ENCODE measurements at regions not wholly inside any gene's neighbourhood (a gene's known extent, or its start where the extent isn't known, plus 50 kb on each side); places are given as distances from the start of the nearest gene placed in this dataset.

DNA sequence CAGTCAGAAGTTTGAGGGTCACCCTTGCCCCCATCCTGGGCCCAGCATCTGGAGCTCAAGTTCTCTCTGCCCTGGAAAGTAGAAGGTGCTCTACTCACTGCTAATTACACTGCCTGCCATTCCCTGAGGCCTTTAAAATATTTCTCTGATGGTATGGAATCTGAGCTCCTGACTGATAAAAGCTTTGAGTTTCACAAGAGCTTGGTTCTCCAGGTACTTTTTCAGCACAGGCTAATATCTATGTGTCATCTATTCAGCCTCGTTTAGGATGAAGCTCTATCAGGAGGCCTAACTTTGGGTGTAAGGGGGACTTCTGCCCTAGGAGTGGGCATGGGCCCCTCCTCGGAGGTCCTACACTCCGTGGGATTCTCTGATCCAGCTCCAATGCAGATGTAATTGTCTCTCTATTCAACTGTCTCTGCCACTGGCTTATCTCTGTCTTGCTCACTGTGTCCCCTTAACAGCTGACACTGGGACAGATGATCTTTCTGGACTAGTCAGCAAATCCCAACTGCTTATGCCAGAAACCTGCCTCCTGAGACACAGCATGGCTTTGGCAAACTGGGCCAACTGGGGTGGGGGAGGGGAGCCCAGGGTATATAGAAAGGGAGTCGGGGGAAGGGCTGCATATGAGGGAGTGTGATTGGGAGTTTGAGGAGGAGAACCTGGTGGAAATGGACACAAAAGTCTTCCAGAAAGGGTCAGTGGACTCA lies 104.2 kb upstream of the GADD45A start:
- in situ Hi-C loops (cut with MboI; ENCODE audit: low sequenced_read_pairs), result no loop called here

DNA sequence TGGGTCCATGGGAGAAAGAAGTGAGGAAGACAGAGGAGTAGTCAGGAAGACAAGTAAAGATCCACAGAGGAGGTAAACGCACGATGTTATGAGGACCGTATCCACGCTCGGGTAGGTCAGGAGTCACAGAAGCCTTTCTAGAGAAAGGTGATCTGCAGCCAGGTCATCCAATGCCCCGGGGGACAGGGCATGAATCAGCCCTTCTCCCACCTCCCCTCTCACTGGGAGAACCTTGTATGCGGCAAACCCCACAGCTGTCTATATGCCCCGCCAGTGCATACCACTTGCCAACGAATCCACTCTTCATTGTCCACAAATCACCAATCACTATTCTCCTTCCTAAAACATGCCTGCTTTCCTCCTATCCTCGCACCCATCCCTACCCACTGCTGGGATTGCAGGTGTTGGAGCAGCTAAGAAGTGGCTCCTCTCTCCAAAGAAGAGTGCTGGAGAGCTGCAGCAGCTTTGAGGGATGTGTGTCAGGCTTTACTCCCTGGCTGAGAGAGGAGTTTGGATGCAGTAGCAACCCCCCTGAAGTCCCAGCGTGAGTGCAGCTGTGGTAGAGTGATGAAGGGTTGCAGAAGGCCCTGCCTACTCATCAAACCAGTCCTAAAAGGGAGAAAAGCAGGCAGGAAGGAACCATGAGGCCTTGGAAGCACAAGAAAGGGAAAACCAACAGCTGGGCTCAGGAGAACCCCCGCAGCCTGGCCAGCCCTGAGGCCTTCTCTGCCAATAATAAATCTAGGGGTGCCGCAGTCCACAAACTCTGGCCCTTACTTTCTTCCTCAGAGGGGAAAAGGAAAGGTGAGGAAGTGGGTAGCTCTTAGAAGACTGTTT lies 102.2 kb upstream of the GADD45A start:
- in situ Hi-C loops (cut with MboI; ENCODE audit: low sequenced_read_pairs), result no loop called here

DNA sequence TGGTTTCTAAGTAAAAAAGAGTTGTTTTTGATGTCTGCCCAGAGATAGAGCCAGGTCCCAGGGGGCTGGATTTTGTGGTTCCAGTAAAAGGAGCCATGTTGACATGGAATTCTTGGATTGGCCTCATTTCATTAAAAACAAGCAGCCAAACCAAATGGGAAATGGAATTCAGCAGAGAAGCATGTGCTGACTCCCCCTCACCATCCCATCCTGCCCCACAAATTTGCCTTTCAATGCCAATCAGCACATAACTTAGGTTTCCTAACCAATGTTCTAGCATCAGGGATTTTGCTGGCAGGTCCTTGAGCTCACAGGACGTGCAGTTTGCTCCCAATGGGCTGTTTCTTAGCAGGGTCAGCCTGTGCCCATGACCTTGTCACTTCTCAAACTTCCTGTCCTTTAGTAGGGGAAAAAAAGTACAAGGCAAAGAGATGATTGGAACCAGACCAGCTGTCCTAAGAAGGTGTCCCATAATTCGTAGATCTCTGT lies 101.5 kb upstream of the GADD45A start:
- in situ Hi-C loops (cut with MboI; ENCODE audit: low sequenced_read_pairs), result no loop called here

- in situ Hi-C loops (cut with MboI; ENCODE audit: low sequenced_read_pairs), result no loop called here
These were observed 100.1 kb upstream of the GADD45A start for GRCh38 chr1:67584938-67585337.

DNA sequence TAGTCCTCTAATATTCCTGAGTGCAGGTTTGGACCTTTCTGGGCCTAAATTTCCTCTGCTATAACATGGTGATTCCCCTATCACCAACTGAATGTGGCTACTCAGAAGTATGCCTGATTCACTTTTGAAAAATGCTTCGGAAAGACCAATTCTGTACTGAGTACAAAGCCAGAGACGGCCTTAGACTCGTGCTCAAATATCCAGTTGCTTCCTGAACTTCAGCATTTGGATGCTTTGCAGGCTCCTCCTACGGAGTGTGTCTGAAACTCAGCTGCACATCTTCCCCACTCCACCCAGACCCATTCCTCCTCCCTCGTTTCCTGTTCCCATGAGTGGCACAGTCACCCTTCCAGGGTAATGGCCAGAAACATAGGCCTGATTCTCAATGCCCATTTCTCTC lies 98.4 kb upstream of the GADD45A start:
- in situ Hi-C loops (cut with MboI; ENCODE audit: low sequenced_read_pairs), result no loop called here

DNA sequence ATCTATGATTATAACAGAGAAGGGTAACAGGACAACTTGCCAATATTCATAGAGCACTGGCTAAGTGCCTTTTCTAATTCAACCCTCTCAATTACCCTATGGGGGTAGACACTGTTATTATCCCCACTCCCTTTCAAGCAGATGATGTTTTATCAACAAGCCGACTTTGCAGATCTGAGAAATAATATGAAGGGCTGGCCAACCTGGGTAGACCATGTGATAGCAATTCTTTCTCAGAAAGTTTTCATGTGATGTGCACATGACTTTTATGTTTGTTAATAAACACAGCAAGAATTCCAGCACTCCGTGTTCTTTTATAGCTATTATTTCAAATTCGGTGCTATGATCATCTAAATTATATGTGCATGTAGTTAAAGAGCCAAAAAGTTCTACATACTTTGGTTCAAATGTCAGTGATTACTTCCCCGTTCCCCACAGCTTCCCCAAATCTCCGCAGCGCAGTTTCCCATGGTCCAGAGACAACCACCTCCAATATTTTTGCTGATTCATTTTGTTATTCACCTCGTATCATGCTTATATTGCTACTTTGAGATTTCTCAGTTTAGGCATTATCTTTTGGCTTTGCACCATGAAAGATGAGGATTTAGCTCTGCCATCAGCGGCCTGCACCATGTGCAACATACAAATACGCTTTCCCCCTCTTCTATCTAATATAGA lies 96.7 kb upstream of the GADD45A start:
- in situ Hi-C loops (cut with MboI; ENCODE audit: low sequenced_read_pairs), result no loop called here

- in situ Hi-C loops (cut with MboI; ENCODE audit: low sequenced_read_pairs), result no loop called here
These were observed 95.3 kb upstream of the GADD45A start for GRCh38 chr1:67589519-67590233.

DNA sequence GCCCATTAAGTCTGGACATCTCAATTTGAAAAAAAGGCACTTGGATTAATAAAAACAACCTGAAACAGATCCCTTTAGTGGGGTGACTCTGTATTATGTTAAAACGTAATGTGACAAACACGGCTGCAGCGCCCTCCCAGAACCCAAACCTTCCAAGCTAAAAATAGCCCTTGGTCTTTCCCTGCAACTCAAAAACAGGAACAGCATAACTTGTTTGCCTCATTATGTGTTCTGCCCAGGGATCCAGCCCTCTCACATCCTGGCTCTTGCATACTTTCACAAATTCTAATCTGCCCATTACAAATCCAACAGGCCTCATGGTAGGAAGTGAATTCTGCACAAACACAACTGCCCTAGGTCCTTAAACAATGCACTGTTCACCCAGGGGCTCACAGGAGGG lies 94.7 kb upstream of the GADD45A start:
- in situ Hi-C loops (cut with MboI; ENCODE audit: low sequenced_read_pairs), result no loop called here

GRCh38 chr1:67594764-67595163 lies 90.2 kb upstream of the GADD45A start:
- in situ Hi-C loops (cut with MboI; ENCODE audit: low sequenced_read_pairs), result no loop called here

DNA sequence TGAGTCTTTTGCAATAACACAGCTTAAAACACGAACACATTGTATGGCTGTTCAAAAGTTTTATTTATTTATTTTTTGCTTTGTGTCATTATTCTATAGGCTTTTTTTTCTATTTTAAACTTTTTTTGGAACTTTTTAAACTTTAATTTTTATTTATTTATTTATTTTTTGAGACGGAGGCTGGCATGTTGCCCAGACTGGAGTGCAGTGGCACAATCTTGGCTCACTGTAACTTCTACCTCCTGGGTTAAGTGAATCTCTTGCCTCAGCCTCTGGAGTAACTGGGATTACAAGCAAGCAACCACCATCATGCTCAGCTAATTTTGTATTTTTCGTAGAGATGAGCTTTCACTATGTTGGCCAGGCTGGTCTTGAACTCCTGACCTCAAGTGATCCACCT lies 88.3 kb upstream of the GADD45A start:
- in situ Hi-C loops (cut with MboI; ENCODE audit: low sequenced_read_pairs), result no loop called here

DNA sequence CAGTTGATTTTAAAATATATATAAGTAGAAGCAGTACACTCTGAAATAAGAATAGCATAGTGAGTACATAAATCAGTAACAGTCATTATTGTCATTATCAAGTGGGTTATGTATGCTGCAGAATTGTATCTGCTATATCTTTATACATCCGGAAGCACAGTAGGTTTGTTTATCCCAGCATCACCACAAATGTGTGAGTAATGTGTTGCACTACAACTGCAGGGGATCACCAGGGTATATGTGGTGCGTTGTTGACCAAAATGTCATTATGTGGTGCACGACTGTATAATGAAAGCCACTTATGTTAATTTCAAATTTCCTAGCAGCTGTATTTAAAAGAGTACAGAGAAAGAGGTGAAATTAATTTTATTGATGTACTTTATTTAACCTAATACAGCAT lies 87.7 kb upstream of the GADD45A start:
- in situ Hi-C loops (cut with MboI; ENCODE audit: low sequenced_read_pairs), result no loop called here

DNA sequence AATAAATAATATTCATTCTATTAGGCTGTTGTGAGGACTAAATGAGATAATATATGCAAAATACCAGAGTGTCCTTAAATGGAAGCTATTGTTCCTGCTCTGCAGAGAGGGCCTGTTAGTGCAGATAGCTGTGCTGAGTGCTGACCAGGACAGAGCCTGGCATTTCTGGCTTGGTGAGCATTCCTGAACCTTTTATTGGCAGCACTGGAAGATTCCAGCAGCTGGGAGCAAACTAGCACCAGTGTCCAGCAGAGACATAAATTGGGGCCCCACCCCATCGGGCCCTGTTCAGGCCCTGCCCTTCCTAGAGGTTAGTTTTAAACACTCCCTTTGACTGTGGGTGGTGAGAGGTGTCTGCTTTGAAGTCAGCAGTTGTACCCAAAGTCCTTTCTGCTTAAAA lies 85.9 kb upstream of the GADD45A start:
- in situ Hi-C loops (cut with MboI; ENCODE audit: low sequenced_read_pairs), result no loop called here

DNA sequence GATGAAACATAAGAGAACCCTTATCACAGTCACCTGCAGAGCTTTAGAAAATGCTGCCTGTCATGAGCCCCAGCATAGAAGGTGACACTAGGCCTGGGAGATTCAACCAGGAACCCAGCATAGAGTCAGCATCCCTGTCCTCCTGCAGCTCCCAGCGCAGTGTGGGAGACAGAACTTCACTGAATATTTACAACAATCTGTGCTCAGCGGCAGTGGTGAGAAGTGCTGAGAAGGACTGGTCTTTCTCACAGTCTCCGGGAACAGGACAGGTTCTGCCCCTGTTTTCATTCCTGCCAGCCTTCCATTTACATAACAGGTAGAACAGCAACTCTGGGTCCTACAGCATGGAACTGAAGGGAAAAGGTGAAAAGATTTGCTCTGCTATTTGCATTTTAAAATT lies 83.5 kb upstream of the GADD45A start:
- in situ Hi-C loops (cut with MboI; ENCODE audit: low sequenced_read_pairs), result no loop called here

GRCh38 chr1:67601955-67602354 lies 83.0 kb upstream of the GADD45A start:
- in situ Hi-C loops (cut with MboI; ENCODE audit: low sequenced_read_pairs), result no loop called here

DNA sequence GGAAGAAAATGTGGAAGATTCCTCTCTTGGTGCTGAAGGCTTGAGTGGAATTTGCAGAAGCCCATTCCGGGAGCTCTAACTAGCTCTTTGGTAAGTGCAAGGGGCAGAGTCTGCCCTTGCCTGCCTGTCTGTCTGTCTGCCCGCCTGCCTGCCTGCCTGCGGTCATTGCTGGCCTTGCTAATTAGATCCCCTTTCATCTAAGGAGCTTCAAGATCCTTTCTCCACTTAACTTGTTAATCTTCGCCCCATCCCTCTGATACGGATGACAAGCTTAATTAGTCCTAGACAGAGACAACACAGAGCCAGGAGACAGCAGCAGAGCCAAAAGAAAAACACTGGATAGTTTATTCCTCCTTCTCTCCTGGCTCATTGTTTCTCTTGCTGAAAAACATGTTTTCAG lies 80.2 kb upstream of the GADD45A start:
- in situ Hi-C loops (cut with MboI; ENCODE audit: low sequenced_read_pairs), result no loop called here

- in situ Hi-C loops (cut with MboI; ENCODE audit: low sequenced_read_pairs), result no loop called here
These were observed 79.7 kb upstream of the GADD45A start for GRCh38 chr1:67605209-67605780.

DNA sequence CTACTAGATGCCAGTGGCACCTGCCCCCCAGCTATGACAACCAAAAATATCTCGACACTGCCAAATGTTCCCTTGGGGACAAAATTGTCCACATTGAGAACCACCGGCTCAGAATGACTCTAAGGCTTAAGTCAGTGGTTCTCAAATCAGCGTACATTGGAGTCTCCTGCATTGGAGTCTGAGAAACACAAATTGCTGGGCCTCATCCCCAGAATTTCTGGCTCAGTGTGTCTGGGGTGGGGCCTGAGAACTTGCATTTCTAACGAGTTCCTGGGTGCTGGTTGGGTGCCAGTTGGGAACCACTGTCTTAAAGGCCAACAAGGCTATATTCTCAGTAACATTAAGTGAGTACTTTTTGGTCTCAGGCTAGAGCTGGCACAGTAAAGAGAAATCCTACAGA lies 77.7 kb upstream of the GADD45A start:
- in situ Hi-C loops (cut with MboI; ENCODE audit: low sequenced_read_pairs), result no loop called here

DNA sequence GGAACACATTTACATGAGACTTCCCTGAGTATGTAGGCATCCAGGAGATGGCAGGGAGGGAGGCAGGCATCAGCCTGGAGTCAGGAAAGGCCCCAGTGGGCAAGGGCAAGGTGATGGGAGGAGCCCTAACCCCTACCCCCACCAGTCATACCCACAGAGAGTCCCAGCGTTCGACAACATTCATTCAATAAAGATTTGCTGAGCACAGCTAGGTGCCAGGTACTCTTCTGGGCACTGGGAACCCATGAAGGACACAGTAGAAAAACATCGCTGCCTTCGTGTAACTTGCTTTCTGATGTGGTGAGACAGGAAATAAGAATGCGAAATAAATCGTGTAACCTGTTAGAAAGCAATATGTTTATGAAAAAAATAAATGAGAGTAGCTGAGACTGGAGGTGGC lies 77.3 kb upstream of the GADD45A start:
- in situ Hi-C loops (cut with MboI; ENCODE audit: low sequenced_read_pairs), result no loop called here

DNA sequence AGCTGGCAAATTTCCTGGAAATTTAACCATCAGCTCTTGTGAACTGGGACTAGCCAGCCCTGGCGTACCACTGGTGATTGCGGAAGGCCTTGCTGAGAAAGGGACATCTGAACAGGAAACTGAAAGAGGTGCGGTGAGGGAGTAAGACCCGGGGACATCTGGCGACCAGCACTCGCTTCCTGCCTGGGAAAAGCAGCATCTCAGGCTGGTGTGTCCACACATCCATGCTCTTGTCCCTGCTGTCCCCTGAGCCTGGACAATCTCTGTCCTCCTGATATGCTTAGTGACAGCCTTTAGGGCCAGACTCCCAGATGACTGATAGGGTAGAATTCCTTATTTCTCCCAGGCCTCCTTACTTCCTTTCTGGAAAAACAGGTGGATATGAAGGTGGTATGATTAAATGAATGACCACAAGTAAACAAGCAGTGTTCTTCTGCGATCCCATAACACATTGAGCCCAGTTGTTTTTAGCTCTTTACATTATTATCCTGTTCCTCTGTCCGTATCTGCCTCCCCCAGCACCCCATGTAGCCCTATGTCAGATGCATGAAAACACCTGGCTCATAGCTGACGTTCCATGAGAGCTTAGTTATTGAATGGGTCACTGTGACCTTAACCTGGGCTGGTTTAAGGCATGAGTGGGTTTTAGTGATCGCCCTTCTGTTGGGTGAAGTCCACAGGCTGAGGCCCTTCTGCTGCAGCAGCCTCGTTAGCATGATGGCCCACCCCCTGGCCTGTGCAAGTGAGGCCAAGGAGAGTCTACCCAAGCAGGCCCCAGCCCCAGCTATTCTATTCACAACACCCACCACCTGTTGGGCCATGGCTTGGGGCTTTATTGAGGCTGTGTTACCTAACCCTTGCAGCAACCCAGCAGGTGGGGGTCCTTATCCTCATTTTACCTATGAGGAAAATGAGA lies 76.1 kb upstream of the GADD45A start:
- in situ Hi-C loops (cut with MboI; ENCODE audit: low sequenced_read_pairs), result no loop called here
